Caco-2 (cell line): ENCODE measurements at regions not wholly inside any gene's neighbourhood (a gene's known extent, or its start where the extent isn't known, plus 50 kb on each side); places are given as distances from the start of the nearest gene placed in this dataset.

ENCODE experiments used
- BruUV-seq: library from RNA; stranded (reverse); fragments of 400-500 nt; replicated peaks from 2 replicates; lab custom pipeline; 2021; lab: Mats Ljungman, UMichigan
- CTCF ChIA-PET: fragments of 300-600 bp; sonication (Branson Sonifier 250); formaldehyde crosslinking; loops from one replicate; lab custom pipeline; 2022; ENCODE audit warnings: antibody characterized with exemption; lab: Charles Lee
- POLR2A ChIA-PET: fragments of 300-600 bp; sonication (Branson Sonifier 250); formaldehyde crosslinking; loops from one replicate; lab custom pipeline; 2022; ENCODE audit warnings: antibody characterized with exemption; lab: Charles Lee
- DNase-seq, 2 experiments: peaks; one replicate each; pipeline versions ENCODE4 v3.0.0 to v3.0.0-alpha.2; 2020 to 2022
- H3K27me3 ChIP-seq: replicated peaks from 2 replicates; pipeline ENCODE4 v1.6.0; 2011; ENCODE audit warnings: low read length; ENCODE audit not compliant: control insufficient read depth, insufficient read depth
- H3K36me3 ChIP-seq: 2 replicates; pipeline ENCODE4 v1.5.1; 2011; ENCODE audit warnings: low read length; ENCODE audit not compliant: control insufficient read depth, insufficient read depth
- H3K4me1 ChIP-seq: fragments of 250-450 bp; sonication (Bioruptor Pico); 2 replicates; pipeline ENCODE4 v1.5.1; 2020; ENCODE audit warnings: mild to moderate bottlenecking
- H3K4me3 ChIP-seq: 2 replicates; pipeline ENCODE4 v1.5.1; 2011; ENCODE audit warnings: low read depth, mild to moderate bottlenecking, control low read depth, low read length
- H3K9me3 ChIP-seq: fragments of 250-450 bp; sonication (Bioruptor Pico); 2 replicates; pipeline ENCODE4 v1.5.1; 2020; ENCODE audit warnings: mild to moderate bottlenecking, moderate library complexity
- H3K27ac Mint-ChIP-seq: one replicate; pipeline ENCODE4 v1.8.0; 2022; ENCODE audit warnings: mixed read lengths; ENCODE audit not compliant: unreplicated experiment
- H3K27me3 Mint-ChIP-seq: one replicate; pipeline ENCODE4 v1.8.0; 2022; ENCODE audit warnings: mixed read lengths; ENCODE audit not compliant: insufficient read depth, unreplicated experiment
- H3K36me3 Mint-ChIP-seq: one replicate; pipeline ENCODE4 v1.8.0; 2022; ENCODE audit warnings: mild to moderate bottlenecking, mixed read lengths; ENCODE audit not compliant: insufficient read depth, unreplicated experiment
- H3K4me1 Mint-ChIP-seq: one replicate; pipeline ENCODE4 v1.8.0; 2022; ENCODE audit warnings: low read depth, mixed read lengths; ENCODE audit not compliant: unreplicated experiment
- H3K4me3 Mint-ChIP-seq: one replicate; pipeline ENCODE4 v1.8.0; 2022; ENCODE audit warnings: mild to moderate bottlenecking, moderate library complexity, mixed read lengths; ENCODE audit not compliant: unreplicated experiment
- H3K9me3 Mint-ChIP-seq: one replicate; pipeline ENCODE4 v1.8.0; 2022; ENCODE audit warnings: mixed read lengths; ENCODE audit not compliant: unreplicated experiment
- CTCF ChIP-seq, 2 experiments: fragments of 200-600 bp in 1 of 2; IDR thresholded peaks; 1 replicate in 1 of 2; 2 replicates in 1 of 2; pipeline versions ENCODE4 v1.5.1 to v1.8.0; 2011 to 2022; ENCODE audit warnings: antibody characterized with exemption in 1 of 2, control low read depth in 1 of 2, inconsistent platforms in 1 of 2, low read depth in 1 of 2, low read length in 1 of 2, mild to moderate bottlenecking in 1 of 2, moderate library complexity in 1 of 2; ENCODE audit not compliant: insufficient read depth in 1 of 2, severe bottlenecking in 1 of 2, unreplicated experiment in 1 of 2
- intact Hi-C: fragments of 100-400 bp; cut with micrococcal nuclease; formaldehyde crosslinking; loops from one replicate; pipeline ENCODE4 v1.10.0; 2022; ENCODE audit not compliant: unreplicated experiment

- POLR2A ChIA-PET, result no interaction called here
- Mint-ChIP-seq H3K4me1 (no peaks in the 10 kb centered on the region), H3K27ac (no peak overlapping the region), H3K36me3 (no peaks in the 10 kb centered on the region), H3K9me3 (no peaks in the 10 kb centered on the region), H3K4me3 (no peak overlapping the region), H3K27me3 (no peaks in the 10 kb centered on the region)
- intact Hi-C loops, result no loop called here
- no peak for DNase-seq
- CTCF ChIA-PET, result no interaction called here
- Histone ChIP-seq H3K9me3 (no peaks in the 10 kb centered on the region), H3K36me3 (no peaks in the 10 kb centered on the region), H3K4me3 (no peak overlapping the region), H3K4me1 (no peaks in the 10 kb centered on the region), H3K27me3 (no peaks in the 10 kb centered on the region)
- no TSS peak for BruUV-seq
- no peak for TF ChIP-seq CTCF (IDR thresholded peaks at IDR 0.05; ENCODE audit: insufficient read depth in 1 of 2, low read depth in 1 of 2, low read length in 1 of 2, severe bottlenecking in 1 of 2, unreplicated experiment in 1 of 2)
These were observed 600.7 kb upstream of the CDH9 start for GRCh38 chr5:27639005-27639612.

- no peak for DNase-seq
- no peaks in the 10 kb centered on the region for H3K36me3 Mint-ChIP-seq
These were observed 581.6 kb upstream of the CDH9 start for GRCh38 chr5:27619982-27620381.

GRCh38 chr5:27612161-27612560 lies 573.8 kb upstream of the CDH9 start:
- no peak for DNase-seq
- Histone ChIP-seq H3K4me1 (no peaks in the 10 kb centered on the region), H3K36me3 (no peaks in the 10 kb centered on the region), H3K27me3 (no peaks in the 10 kb centered on the region), H3K9me3 (no peaks in the 10 kb centered on the region), H3K4me3 (no peak overlapping the region)
- Mint-ChIP-seq H3K9me3 (no peaks in the 10 kb centered on the region), H3K36me3 (no peaks in the 10 kb centered on the region), H3K27ac (no peak overlapping the region), H3K27me3 (no peaks in the 10 kb centered on the region), H3K4me1 (no peaks in the 10 kb centered on the region), H3K4me3 (no peak overlapping the region)
- ChIA-PET POLR2A (no interaction called here), CTCF (no interaction called here)
- BruUV-seq, result no TSS peak
- TF ChIP-seq CTCF (IDR thresholded peaks at IDR 0.05; ENCODE audit: insufficient read depth in 1 of 2, low read depth in 1 of 2, low read length in 1 of 2, severe bottlenecking in 1 of 2, unreplicated experiment in 1 of 2), result no peak
- intact Hi-C loops, result no loop called here

More at GRCh38 chr5:27619982-27620381, 581.6 kb upstream of the CDH9 start:
- H3K36me3 ChIP-seq, result no peaks in the 10 kb centered on the region
- POLR2A ChIA-PET, result interaction anchor here (0.5 kb wide), 1 partner anchor 31 kb away, joined by 3 read pairs; no protein-coding TSS in a partner anchor
- Mint-ChIP-seq H3K27ac (no peak overlapping the region), H3K27me3 (no peaks in the 10 kb centered on the region), H3K4me1 (no peaks in the 10 kb centered on the region), H3K9me3 (no peaks in the 10 kb centered on the region), H3K4me3 (no peak overlapping the region)
- intact Hi-C loops, result no loop called here
- H3K9me3 ChIP-seq, result no peaks in the 10 kb centered on the region
- no peaks in the 10 kb centered on the region for H3K4me1 ChIP-seq
- BruUV-seq, result no TSS peak
- no peaks in the 10 kb centered on the region for H3K27me3 ChIP-seq
- TF ChIP-seq CTCF (IDR thresholded peaks at IDR 0.05; ENCODE audit: insufficient read depth in 1 of 2, low read depth in 1 of 2, low read length in 1 of 2, severe bottlenecking in 1 of 2, unreplicated experiment in 1 of 2), result no peak
- H3K4me3 ChIP-seq, result no peak overlapping the region
- CTCF ChIA-PET, result no interaction called here
